Keratinocyte (primary cell): ENCODE measurements at regions not wholly inside any gene's neighbourhood (a gene's known extent, or its start where the extent isn't known, plus 50 kb on each side); places are given as distances from the start of the nearest gene placed in this dataset.

Experiments used
- EZH2 ChIP-seq: IDR thresholded peaks from one replicate; pipeline ENCODE4 v1.6.1; 2012; ENCODE audit warnings: inconsistent platforms, mild to moderate bottlenecking, low read length, moderate library complexity
- TF ChIP-seq, protein P1 (sequence below), 3 experiments: IDR thresholded peaks in 1 of 3; conservative IDR thresholded peaks in 1 of 3; optimal IDR thresholded peaks in 1 of 3; 2 replicates in 2 of 3; 3 replicates in 1 of 3; pipeline versions ENCODE3 to v1.5.1; 2011; ENCODE audit warnings: low read length in 3 of 3, mild to moderate bottlenecking in 3 of 3, moderate library complexity in 2 of 3, control low read depth in 1 of 3, inconsistent platforms in 1 of 3; ENCODE audit not compliant: insufficient read depth in 2 of 3; ENCODE audit errors: extremely low read depth in 1 of 3

GRCh38 chr11:10923882-10924281, 66.0 kb upstream of the ZBED5 start:
- TF ChIP-seq, protein P1, sequence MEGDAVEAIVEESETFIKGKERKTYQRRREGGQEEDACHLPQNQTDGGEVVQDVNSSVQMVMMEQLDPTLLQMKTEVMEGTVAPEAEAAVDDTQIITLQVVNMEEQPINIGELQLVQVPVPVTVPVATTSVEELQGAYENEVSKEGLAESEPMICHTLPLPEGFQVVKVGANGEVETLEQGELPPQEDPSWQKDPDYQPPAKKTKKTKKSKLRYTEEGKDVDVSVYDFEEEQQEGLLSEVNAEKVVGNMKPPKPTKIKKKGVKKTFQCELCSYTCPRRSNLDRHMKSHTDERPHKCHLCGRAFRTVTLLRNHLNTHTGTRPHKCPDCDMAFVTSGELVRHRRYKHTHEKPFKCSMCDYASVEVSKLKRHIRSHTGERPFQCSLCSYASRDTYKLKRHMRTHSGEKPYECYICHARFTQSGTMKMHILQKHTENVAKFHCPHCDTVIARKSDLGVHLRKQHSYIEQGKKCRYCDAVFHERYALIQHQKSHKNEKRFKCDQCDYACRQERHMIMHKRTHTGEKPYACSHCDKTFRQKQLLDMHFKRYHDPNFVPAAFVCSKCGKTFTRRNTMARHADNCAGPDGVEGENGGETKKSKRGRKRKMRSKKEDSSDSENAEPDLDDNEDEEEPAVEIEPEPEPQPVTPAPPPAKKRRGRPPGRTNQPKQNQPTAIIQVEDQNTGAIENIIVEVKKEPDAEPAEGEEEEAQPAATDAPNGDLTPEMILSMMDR (optimal IDR thresholded peaks at IDR 0.05 in 1 of 3, IDR thresholded peaks at IDR 0.05 in 1 of 3, conservative IDR thresholded peaks at IDR 0.05 in 1 of 3; ENCODE audit: extremely low read depth in 1 of 3, insufficient read depth in 2 of 3, low read length in 3 of 3) = no peak
- TF ChIP-seq EZH2 = no peak
